Heart right ventricle (tissue), 16 donors: ENCODE measurements at regions not wholly inside any gene's neighbourhood (a gene's known extent, or its start where the extent isn't known, plus 50 kb on each side); places are given as distances from the start of the nearest gene placed in this dataset.

ENCODE experiments used
- ATAC-seq, 8 donors: fragments of 200-7000 bp; cut with Tn5 transposase; one replicate each; pipeline ENCODE4 v1.9.1; 2020; ENCODE audit warnings: mild to moderate bottlenecking in 8 of 8, moderate library complexity in 8 of 8, moderate number of reproducible peaks in 1 of 8
- DNase-seq, 2 donors: peaks; one replicate each; pipeline ENCODE4 v3.0.0-alpha.2; 2020
- H3K27ac ChIP-seq, 10 donors: fragments of 200-600 bp; sonication (generic) in 2 of 10; one replicate each; pipeline versions ENCODE4 v1.5.0 to v1.8.0; 2020 to 2022; ENCODE audit warnings: mild to moderate bottlenecking in 3 of 10
- H3K27me3 ChIP-seq, 7 donors: fragments of 200-600 bp; one replicate each; pipeline ENCODE4 v1.8.0; 2021 to 2022; ENCODE audit warnings: mild to moderate bottlenecking in 2 of 7
- H3K36me3 ChIP-seq, 9 donors: fragments of 200-600 bp; sonication (generic) in 1 of 9; one replicate each; pipeline versions ENCODE4 v1.5.0 to v1.8.0; 2020 to 2022; ENCODE audit warnings: mild to moderate bottlenecking in 2 of 9
- H3K4me1 ChIP-seq, 9 donors: fragments of 200-600 bp; sonication (generic) in 1 of 9; one replicate each; pipeline versions ENCODE4 v1.5.0 to v1.8.0; 2020 to 2022; ENCODE audit warnings: mild to moderate bottlenecking in 4 of 9
- H3K4me3 ChIP-seq, 10 donors: fragments of 200-600 bp; sonication (generic) in 2 of 10; one replicate each; pipeline versions ENCODE4 v1.5.0 to v1.8.0; 2020 to 2022; ENCODE audit warnings: mild to moderate bottlenecking in 7 of 10, moderate library complexity in 2 of 10
- H3K9me3 ChIP-seq, 11 donors: fragments of 200-600 bp in 10 of 11; sonication (generic) in 2 of 11; one replicate each; pipeline versions ENCODE4 v1.5.0 to v1.8.0; 2013 to 2022; ENCODE audit warnings: mild to moderate bottlenecking in 2 of 11, control low read depth in 1 of 11, moderate library complexity in 1 of 11
- WGBS, 2 donors: extraction: QIAGEN DNeasy Blood & Tissue Kit; methylation state at CpG; one replicate each; pipeline ENCODE4 v1.1.7; 2013; ENCODE audit warnings: inconsistent platforms in 1 of 2; 5-methylcytosine and 5-hydroxymethylcytosine counted together
- intact Hi-C, 10 donors: fragments of 100-400 bp; cut with DNase I; formaldehyde crosslinking; loops; one replicate each; pipeline versions ENCODE4 v1.11.1 to v1.14.2; 2022
- TF ChIP-seq, protein P1 (sequence below), 9 donors: fragments of 200-600 bp; sonication (generic) in 2 of 9; IDR thresholded peaks; one replicate each; pipeline versions ENCODE4 v1.5.0 to v1.8.0; 2021 to 2022; ENCODE audit warnings: antibody characterized with exemption in 9 of 9, mild to moderate bottlenecking in 5 of 9, moderate library complexity in 1 of 9
- donor health status: Arrhythmogenic right ventricular cardiomyopathy.
- donor health status: ischemic (EF 13 %, LVEDD 7.1; RV severe dilation, severe dysfunction).
- donor health status: healthy with polysubstance abuse.
- donor health status: DM: no; HTN: yes; CAD: no.
- donor health status: DM: no; HTN: no; CAD: no.
- donor health status: ischemic (EF 25% LVEDD 6.9; RV normal size, moderate dysfunction).
- donor health status: ischemic (EF 25% LVEDD 5.7; RV mildly dilated, moderate dysfunction).
- donor health status: healthy.
- donor health status: DM: yes; HTN: yes; CAD: no.
- donor health status: Ischemic cardiomyopathy.
- donor health status: ischemic (EF 35%, LVEDD 5.7; RV mildly dilated, moderate dysfunction).
- donor health status: nonischemic (EF 11% LVEDD 7.7; RV severe dilation, severe dysfunction).
- donor health status: DM: yes; HTN: yes; CAD: no.
- donor health status: PGD.
- donor health status: ischemic (EF 29% LVEDD 5.4; RV normal size, mild dysfunction).
- donor health status: nonischemic (EF 23%, LVEDD 6.1; RV moderate dilation, normal function).

DNA sequence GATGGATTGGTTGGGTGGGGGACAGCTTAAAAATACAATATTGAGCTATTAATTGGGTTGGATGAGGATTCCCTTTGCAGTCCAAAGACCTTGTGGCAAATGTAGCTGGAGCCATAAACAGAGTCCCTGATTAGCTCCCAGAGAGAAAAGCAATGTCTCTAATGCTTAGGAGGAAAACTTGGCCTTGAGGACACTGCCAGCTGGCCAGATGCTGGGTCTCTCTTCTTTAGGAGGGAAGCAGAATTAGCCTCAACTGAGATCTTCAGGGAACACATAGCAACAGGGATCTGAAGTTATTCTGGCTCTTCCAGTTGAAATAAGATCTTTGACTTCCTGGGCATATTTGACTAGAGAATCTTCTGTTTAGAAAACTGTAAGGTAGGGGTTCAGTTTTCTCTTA is 121.7 kb upstream of the WWC1 start:
- peak overlapping the region in 7 of 10 donors; percentile 0 to 81 (median 58) for H3K27ac ChIP-seq
- no peak for ATAC-seq
- TF ChIP-seq, protein P1, sequence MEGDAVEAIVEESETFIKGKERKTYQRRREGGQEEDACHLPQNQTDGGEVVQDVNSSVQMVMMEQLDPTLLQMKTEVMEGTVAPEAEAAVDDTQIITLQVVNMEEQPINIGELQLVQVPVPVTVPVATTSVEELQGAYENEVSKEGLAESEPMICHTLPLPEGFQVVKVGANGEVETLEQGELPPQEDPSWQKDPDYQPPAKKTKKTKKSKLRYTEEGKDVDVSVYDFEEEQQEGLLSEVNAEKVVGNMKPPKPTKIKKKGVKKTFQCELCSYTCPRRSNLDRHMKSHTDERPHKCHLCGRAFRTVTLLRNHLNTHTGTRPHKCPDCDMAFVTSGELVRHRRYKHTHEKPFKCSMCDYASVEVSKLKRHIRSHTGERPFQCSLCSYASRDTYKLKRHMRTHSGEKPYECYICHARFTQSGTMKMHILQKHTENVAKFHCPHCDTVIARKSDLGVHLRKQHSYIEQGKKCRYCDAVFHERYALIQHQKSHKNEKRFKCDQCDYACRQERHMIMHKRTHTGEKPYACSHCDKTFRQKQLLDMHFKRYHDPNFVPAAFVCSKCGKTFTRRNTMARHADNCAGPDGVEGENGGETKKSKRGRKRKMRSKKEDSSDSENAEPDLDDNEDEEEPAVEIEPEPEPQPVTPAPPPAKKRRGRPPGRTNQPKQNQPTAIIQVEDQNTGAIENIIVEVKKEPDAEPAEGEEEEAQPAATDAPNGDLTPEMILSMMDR (IDR thresholded peaks at IDR 0.05), result no peak

DNA sequence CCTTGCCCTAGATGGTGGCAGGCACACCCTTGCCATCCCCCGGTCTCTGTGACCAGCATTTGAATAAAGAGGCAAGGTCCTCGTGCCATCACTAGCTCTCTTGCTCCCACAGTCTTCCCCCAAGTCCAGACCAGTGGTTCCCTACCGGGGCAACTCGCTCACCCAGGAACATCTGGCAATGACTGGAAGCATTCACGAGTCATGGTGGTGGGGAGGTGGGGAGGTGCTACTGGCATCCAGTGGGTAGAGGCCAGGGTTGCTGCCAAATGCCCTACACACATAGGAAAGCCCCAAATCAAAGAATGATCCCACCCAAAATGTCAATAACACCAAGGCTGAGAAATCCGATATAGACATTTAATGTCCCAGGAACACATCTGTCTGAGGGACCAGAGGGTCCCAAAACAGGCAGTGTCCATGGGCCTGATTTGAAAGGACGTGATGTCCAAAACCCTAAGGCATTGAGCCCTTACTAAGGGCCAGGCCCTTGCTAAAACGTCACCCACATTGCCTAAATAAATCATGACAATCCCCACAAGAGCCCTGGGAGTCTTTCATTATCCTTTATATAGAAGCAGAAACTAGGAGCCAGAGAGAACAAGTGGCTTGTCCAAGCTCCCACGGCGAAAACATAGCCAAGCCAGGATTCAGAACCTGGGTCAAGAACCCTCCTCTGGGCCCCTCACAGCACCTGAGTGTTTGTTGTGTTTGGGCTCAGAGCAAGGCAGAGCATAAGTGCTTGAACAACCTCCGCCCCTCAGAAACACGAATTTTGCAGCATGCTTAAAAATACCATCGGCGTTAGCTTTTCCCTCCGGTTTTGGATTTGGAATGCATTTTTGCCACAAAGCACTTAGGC is 119.3 kb upstream of the WWC1 start:
- Histone ChIP-seq H3K4me1 (peaks cover 2 to 63% (median 23%) of the 10 kb centered on the region in 9 donors), H3K27ac (peak overlapping the region; percentile 17 to 84 (median 76))
- intact Hi-C loops, result loop anchor here in 1 of 10 donors (10.0 kb wide), 1 partner anchor 227 kb away; no protein-coding TSS in a partner anchor

More for the DNA sequence above, 121.7 kb upstream of the WWC1 start:
- no peaks in the 10 kb centered on the region for H3K9me3 ChIP-seq
- H3K27me3 ChIP-seq, result no peaks in the 10 kb centered on the region
- no peak overlapping the region for H3K4me3 ChIP-seq
- intact Hi-C loops, result loop anchor here in 1 of 10 donors (10.0 kb wide), 1 partner anchor 225 kb away; no protein-coding TSS in a partner anchor
- no peaks in the 10 kb centered on the region for H3K36me3 ChIP-seq
- no peak for DNase-seq
- peaks cover 2 to 76% (median 34%) of the 10 kb centered on the region in 9 donors for H3K4me1 ChIP-seq

DNA sequence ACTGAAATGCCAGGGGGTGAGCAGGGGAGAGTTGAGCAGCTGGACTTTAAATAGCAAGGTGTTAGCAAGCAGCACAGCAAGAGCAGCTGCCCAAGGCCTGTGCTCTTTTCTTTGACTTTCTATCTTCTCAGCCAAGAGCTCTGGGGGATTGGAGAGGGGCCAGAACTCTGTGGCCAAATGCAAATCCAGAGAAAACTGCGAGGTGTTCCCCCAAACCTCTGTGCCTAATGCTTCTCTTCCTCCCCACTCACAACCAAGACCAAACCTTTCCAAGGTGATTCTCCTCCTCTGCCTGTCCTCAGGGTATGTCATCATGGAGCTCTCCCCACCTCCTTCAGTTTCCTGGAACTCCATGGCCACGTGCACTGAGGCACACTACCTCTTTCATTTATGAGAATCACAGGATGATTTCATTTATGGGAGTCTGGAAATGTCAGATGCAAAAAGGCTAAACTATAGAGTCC is 118.7 kb upstream of the WWC1 start:
- H3K36me3 ChIP-seq, result no peaks in the 10 kb centered on the region
- no peaks in the 10 kb centered on the region for H3K9me3 ChIP-seq
- DNase-seq (no peak), ATAC-seq (peak in 7 of 8 donors; percentile 27 to 65 (median 51))
- H3K4me1 ChIP-seq, result peaks cover 5 to 70% (median 26%) of the 10 kb centered on the region in 9 donors
- H3K27ac ChIP-seq, result peak overlapping the region; percentile 17 to 84 (median 76)
- intact Hi-C loops, result loop anchor here in 1 of 10 donors (10.0 kb wide), 1 partner anchor 228 kb away; no protein-coding TSS in a partner anchor
- 18 to 28% methylated on average over 2 of the region's 2 CpGs for WGBS, 2 donors
- no peaks in the 10 kb centered on the region for H3K27me3 ChIP-seq
- no peak overlapping the region for H3K4me3 ChIP-seq
- TF ChIP-seq, protein P1 (IDR thresholded peaks at IDR 0.05), result no peak

More for the DNA sequence above, 119.3 kb upstream of the WWC1 start:
- H3K9me3 ChIP-seq, result no peaks in the 10 kb centered on the region
- H3K36me3 ChIP-seq, result no peaks in the 10 kb centered on the region
- H3K27me3 ChIP-seq, result no peaks in the 10 kb centered on the region
- H3K4me3 ChIP-seq, result no peak overlapping the region
- TF ChIP-seq, protein P1 (IDR thresholded peaks at IDR 0.05), result no peak
- DNase-seq, result no peak
- peak in 7 of 8 donors; percentile 22 to 63 (median 32) for ATAC-seq
- 53 to 55% methylated on average over 15 of the region's 15 CpGs for WGBS, 2 donors

DNA sequence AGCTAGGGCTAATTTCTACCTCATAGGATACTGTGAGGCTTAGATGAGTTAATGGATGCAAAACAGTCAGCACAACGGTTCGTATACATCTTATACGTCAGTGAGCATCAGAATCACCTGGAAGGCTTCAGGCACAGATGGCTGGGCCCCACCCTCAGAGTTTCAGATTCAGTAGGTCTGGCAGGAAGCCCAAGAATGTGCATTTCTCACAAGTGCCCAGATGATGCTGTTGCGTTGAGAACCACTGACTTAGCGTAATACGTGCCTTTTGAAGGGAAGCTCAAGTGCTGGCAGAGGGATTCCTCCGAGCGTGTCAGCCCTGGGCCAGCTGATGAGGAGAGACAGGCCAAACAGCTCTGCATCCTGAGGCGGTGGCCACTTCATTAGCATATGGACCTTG is 117.1 kb upstream of the WWC1 start:
- H3K4me3 ChIP-seq, result no peak overlapping the region
- intact Hi-C loops, result loop anchor here in 1 of 10 donors (10.0 kb wide), 1 partner anchor 230 kb away; no protein-coding TSS in a partner anchor
- peaks cover 5 to 74% (median 33%) of the 10 kb centered on the region in 9 donors for H3K4me1 ChIP-seq
- H3K36me3 ChIP-seq, result no peaks in the 10 kb centered on the region
- DNase-seq (no peak), ATAC-seq (peak in 2 of 8 donors; percentile 7 to 35)
- WGBS, 2 donors, result 68 to 70% methylated on average over 9 of the region's 9 CpGs
- H3K27me3 ChIP-seq, result no peaks in the 10 kb centered on the region
- TF ChIP-seq, protein P1 (IDR thresholded peaks at IDR 0.05), result no peak
- peak overlapping the region in 3 of 10 donors; percentile 28 to 84 (median 43) for H3K27ac ChIP-seq
- H3K9me3 ChIP-seq, result no peaks in the 10 kb centered on the region
